Glutamatergic neuron (in vitro differentiated cells): ENCODE measurements at regions not wholly inside any gene's neighbourhood (a gene's known extent, or its start where the extent isn't known, plus 50 kb on each side); places are given as distances from the start of the nearest gene placed in this dataset.

Experiments
- DNase-seq: peaks from one replicate; pipeline ENCODE4 v3.0.0; 2022
- H3K27ac Mint-ChIP-seq: one replicate; pipeline ENCODE4 v1.8.0; 2020; ENCODE audit warnings: mild to moderate bottlenecking, mixed read lengths, inconsistent platforms; ENCODE audit not compliant: unreplicated experiment
- H3K27me3 Mint-ChIP-seq: one replicate; pipeline ENCODE4 v1.8.0; 2020; ENCODE audit warnings: mild to moderate bottlenecking, moderate library complexity, mixed read lengths, inconsistent platforms; ENCODE audit not compliant: unreplicated experiment
- H3K36me3 Mint-ChIP-seq: one replicate; pipeline ENCODE4 v1.8.0; 2020; ENCODE audit warnings: mild to moderate bottlenecking, mixed read lengths, inconsistent platforms; ENCODE audit not compliant: unreplicated experiment
- H3K4me1 Mint-ChIP-seq: one replicate; pipeline ENCODE4 v1.8.0; 2020; ENCODE audit warnings: mild to moderate bottlenecking, low read depth, mixed read lengths, inconsistent platforms; ENCODE audit not compliant: unreplicated experiment
- H3K4me3 Mint-ChIP-seq: one replicate; pipeline ENCODE4 v1.8.0; 2020; ENCODE audit warnings: mild to moderate bottlenecking, mixed read lengths, inconsistent platforms; ENCODE audit not compliant: unreplicated experiment
- H3K9me3 Mint-ChIP-seq: one replicate; pipeline ENCODE4 v1.8.0; 2020; ENCODE audit warnings: mild to moderate bottlenecking, moderate library complexity, mixed read lengths, inconsistent platforms; ENCODE audit not compliant: unreplicated experiment
- CTCF ChIP-seq: fragments of 200-600 bp; sonication (generic); IDR thresholded peaks from one replicate; pipeline ENCODE4 v1.5.0; 2021; ENCODE audit not compliant: partially characterized antibody, unreplicated experiment

GRCh38 chr6:126419901-126420300, 80.0 kb downstream of the CENPW start:
- no peak overlapping the region for H3K27ac Mint-ChIP-seq
- no peak for TF ChIP-seq CTCF
- no peaks in the 10 kb centered on the region for H3K27me3 Mint-ChIP-seq
- H3K36me3 Mint-ChIP-seq = peaks cover 4% of the 10 kb centered on the region
- no peaks in the 10 kb centered on the region for H3K9me3 Mint-ChIP-seq
- DNase-seq = no peak
- H3K4me3 Mint-ChIP-seq = no peak overlapping the region
- H3K4me1 Mint-ChIP-seq = no peaks in the 10 kb centered on the region

- DNase-seq = no peak
- Mint-ChIP-seq H3K4me1 (no peaks in the 10 kb centered on the region), H3K27ac (no peak overlapping the region), H3K4me3 (no peak overlapping the region), H3K9me3 (no peaks in the 10 kb centered on the region), H3K36me3 (no peaks in the 10 kb centered on the region), H3K27me3 (no peaks in the 10 kb centered on the region)
- TF ChIP-seq CTCF = no peak
Observed at GRCh38 chr6:126422912-126423311, 83.0 kb downstream of the CENPW start.

DNA sequence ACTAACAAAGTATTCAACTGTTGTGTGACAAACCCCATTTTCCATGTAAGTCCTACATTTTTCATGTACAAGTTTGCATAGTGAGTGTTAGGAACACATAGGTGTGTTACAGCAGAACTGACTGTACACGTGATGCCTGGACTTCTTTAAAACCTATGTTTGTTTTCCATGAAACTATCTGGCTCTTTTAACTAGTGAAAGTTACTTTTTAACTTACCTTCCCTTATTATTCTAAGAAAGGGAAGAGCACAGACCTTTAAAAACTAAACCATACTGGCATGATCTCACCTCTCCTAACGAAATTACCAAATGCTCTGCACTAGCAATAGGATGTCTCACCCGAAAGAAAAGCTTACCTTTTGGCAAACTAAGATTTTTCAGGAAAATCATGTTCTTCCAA, 87.8 kb downstream of the CENPW start:
- Mint-ChIP-seq H3K4me1 (no peaks in the 10 kb centered on the region), H3K27ac (no peak overlapping the region), H3K9me3 (no peaks in the 10 kb centered on the region), H3K4me3 (no peak overlapping the region), H3K27me3 (no peaks in the 10 kb centered on the region), H3K36me3 (no peaks in the 10 kb centered on the region)
- DNase-seq = no peak
- no peak for TF ChIP-seq CTCF

DNA sequence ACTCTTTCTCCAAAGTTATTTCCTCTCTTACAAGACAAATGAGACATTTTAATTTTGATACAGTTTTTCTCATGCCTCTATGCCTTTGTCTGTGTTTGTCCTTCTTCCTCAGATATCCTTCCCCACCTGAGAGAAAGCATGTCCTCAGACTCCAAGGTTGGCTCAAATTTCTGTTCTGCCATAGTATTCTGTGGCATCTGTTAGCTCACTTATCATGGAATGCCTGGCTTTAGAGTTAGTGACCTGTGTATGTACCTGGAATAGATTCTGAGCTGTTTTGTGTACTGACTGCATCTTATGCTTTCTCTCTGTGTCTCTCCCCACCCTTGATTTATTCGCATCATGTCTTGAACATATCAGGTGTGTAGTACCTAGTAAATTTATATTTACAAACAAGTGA, 90.0 kb downstream of the CENPW start:
- no peaks in the 10 kb centered on the region for H3K4me1 Mint-ChIP-seq
- no peak overlapping the region for H3K27ac Mint-ChIP-seq
- no peaks in the 10 kb centered on the region for H3K36me3 Mint-ChIP-seq
- no peak for TF ChIP-seq CTCF
- no peak overlapping the region for H3K4me3 Mint-ChIP-seq
- no peaks in the 10 kb centered on the region for H3K9me3 Mint-ChIP-seq
- no peaks in the 10 kb centered on the region for H3K27me3 Mint-ChIP-seq
- DNase-seq = no peak

DNA sequence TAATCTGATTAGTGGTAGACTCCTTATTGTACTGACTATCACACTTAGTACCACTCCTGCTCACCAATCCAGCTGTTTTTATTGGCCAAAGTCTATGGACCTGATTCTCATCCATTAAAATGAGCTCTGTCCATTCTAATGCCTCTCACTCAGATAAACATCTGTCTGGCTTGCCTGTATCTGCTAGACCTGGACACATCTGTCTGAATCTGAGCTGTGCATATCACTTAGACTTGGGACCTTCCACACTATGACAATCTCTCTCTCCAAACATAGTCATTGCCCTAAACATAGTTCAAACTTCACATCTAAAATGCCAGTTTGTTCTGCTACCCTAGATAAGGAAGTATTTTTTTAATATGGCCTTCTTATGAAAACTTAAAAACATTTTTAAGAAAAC, 92.6 kb downstream of the CENPW start:
- Mint-ChIP-seq H3K4me1 (no peaks in the 10 kb centered on the region), H3K36me3 (no peaks in the 10 kb centered on the region), H3K27ac (no peak overlapping the region), H3K9me3 (no peaks in the 10 kb centered on the region), H3K27me3 (no peaks in the 10 kb centered on the region), H3K4me3 (no peak overlapping the region)
- no peak for TF ChIP-seq CTCF
- no peak for DNase-seq
